Neural progenitor cell (in vitro differentiated cells): ENCODE measurements at regions not wholly inside any gene's neighbourhood (a gene's known extent, or its start where the extent isn't known, plus 50 kb on each side); places are given as distances from the start of the nearest gene placed in this dataset.

Experiments
- EZH2phosphoT487 ChIP-seq: fragments of 200-600 bp; sonication (generic); IDR thresholded peaks from 2 replicates; pipeline ENCODE4 v1.6.1; 2017; ENCODE audit warnings: antibody characterized with exemption
- TF ChIP-seq, protein P1 (sequence below): fragments of 200-600 bp; sonication (generic); IDR thresholded peaks from 2 replicates; pipeline ENCODE4 v1.5.1; 2017; ENCODE audit warnings: antibody characterized with exemption, mild to moderate bottlenecking

- TF ChIP-seq, protein P1, sequence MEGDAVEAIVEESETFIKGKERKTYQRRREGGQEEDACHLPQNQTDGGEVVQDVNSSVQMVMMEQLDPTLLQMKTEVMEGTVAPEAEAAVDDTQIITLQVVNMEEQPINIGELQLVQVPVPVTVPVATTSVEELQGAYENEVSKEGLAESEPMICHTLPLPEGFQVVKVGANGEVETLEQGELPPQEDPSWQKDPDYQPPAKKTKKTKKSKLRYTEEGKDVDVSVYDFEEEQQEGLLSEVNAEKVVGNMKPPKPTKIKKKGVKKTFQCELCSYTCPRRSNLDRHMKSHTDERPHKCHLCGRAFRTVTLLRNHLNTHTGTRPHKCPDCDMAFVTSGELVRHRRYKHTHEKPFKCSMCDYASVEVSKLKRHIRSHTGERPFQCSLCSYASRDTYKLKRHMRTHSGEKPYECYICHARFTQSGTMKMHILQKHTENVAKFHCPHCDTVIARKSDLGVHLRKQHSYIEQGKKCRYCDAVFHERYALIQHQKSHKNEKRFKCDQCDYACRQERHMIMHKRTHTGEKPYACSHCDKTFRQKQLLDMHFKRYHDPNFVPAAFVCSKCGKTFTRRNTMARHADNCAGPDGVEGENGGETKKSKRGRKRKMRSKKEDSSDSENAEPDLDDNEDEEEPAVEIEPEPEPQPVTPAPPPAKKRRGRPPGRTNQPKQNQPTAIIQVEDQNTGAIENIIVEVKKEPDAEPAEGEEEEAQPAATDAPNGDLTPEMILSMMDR: no peak
- TF ChIP-seq EZH2phosphoT487: no peak
Observed at GRCh38 chr2:19043893-19044292, 314.5 kb downstream of the OSR1 start.
